SK-N-MC (cell line): ENCODE measurements at regions not wholly inside any gene's neighbourhood (a gene's known extent, or its start where the extent isn't known, plus 50 kb on each side); places are given as distances from the start of the nearest gene placed in this dataset.

Experiments used
- EZH2 ChIP-seq: fragments of 200-600 bp; sonication (generic); IDR thresholded peaks from one replicate; pipeline ENCODE4 v1.6.1; 2017; ENCODE audit warnings: antibody characterized with exemption
- POLR2AphosphoS5 ChIP-seq: IDR thresholded peaks from 2 replicates; pipeline ENCODE4 v1.6.1; 2012; ENCODE audit warnings: mild to moderate bottlenecking, low read depth, low read length, borderline replicate concordance

DNA sequence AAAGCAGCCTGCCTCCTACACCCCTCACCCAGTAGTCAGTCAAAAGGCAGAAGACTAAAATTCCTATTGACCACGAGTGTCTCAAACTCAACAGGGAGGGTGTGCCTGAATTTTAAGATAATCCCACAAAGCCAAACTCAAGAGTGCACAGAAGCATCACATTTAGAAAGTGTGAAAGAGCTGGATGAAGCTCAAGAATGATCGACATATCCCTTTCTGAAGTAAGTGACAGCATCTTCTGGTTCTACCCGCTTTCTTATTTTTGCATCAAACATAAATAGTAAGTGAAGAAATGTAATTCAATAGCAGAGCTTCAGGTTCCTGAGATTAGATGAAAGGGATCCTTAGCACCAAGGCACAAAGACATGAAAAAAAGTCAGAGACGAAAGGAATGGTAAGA lies 64.5 kb upstream of the BACH2 start:
- TF ChIP-seq EZH2 (no peak), POLR2AphosphoS5 (no peak)
